Gastrocnemius medialis (tissue), 4 donors: ENCODE measurements at regions not wholly inside any gene's neighbourhood (a gene's known extent, or its start where the extent isn't known, plus 50 kb on each side); places are given as distances from the start of the nearest gene placed in this dataset.

Experiments used
- ATAC-seq, 2 donors: fragments of 150-250 bp; one replicate each; pipeline ENCODE4 v1.9.1; 2016
- DNase-seq, 2 donors: peaks; one replicate each; pipeline ENCODE4 v3.0.0-alpha.2; 2019
- H3K27ac ChIP-seq, 4 donors: fragments of 200-600 bp; sonication (generic); 1 replicate in 1 of 4; 2 replicates in 3 of 4; pipeline ENCODE4 v1.5.1; 2016 to 2018; ENCODE audit warnings: mild to moderate bottlenecking in 2 of 4, moderate library complexity in 1 of 4
- H3K27me3 ChIP-seq, 3 donors: fragments of 200-600 bp; sonication (generic) in 2 of 3; 1 replicate in 1 of 3; 2 replicates in 2 of 3; pipeline versions ENCODE4 v1.5.1 to v1.6.0; 2016 to 2019; ENCODE audit warnings: mild to moderate bottlenecking in 1 of 3, moderate library complexity in 1 of 3
- H3K36me3 ChIP-seq, 2 donors: fragments of 200-600 bp; sonication (generic) in 1 of 2; one replicate each; pipeline ENCODE4 v1.5.1; 2017 to 2018
- H3K4me1 ChIP-seq, 2 donors: fragments of 200-600 bp; sonication (generic) in 1 of 2; one replicate each; pipeline ENCODE4 v1.5.1; 2016 to 2017; ENCODE audit warnings: mild to moderate bottlenecking in 2 of 2
- H3K4me3 ChIP-seq, 4 donors: fragments of 200-600 bp; sonication (generic) in 3 of 4; 1 replicate in 1 of 4; 2 replicates in 3 of 4; pipeline ENCODE4 v1.5.1; 2016 to 2019; ENCODE audit warnings: mild to moderate bottlenecking in 2 of 4
- H3K9me3 ChIP-seq, 3 donors: fragments of 200-600 bp; sonication (generic) in 2 of 3; 1 replicate in 1 of 3; 2 replicates in 2 of 3; pipeline ENCODE4 v1.5.1; 2016 to 2019
- POLR2A ChIP-seq, 2 donors: fragments of 450-650 bp; IDR thresholded peaks; one replicate each; pipeline ENCODE4 v1.6.1; 2017; ENCODE audit warnings: antibody characterized with exemption in 2 of 2, mild to moderate bottlenecking in 2 of 2, moderate library complexity in 2 of 2
- in situ Hi-C, 4 donors: fragments of 200-750 bp; cut with MboI; loops; one replicate each; pipeline versions ENCODE4 v1.15.0 to v1.8.0; 2017; ENCODE audit warnings: low sequenced_read_pairs in 4 of 4
- intact Hi-C: fragments of 100-400 bp; cut with DNase I; formaldehyde crosslinking; loops from one replicate; pipeline ENCODE4 v1.15.1; 2023; ENCODE audit warnings: low total_unique reads
- TF ChIP-seq, protein P1 (sequence below), 5 experiments: fragments of 450-650 bp in 3 of 5; fragments of 200-600 bp in 2 of 5; sonication (generic) in 2 of 5; IDR thresholded peaks in 4 of 5; conservative IDR thresholded peaks in 1 of 5; 1 replicate in 4 of 5; 2 replicates in 1 of 5; pipeline ENCODE4 v1.5.1; 2016 to 2019; ENCODE audit warnings: antibody characterized with exemption in 5 of 5, mild to moderate bottlenecking in 3 of 5, moderate library complexity in 3 of 5

DNA sequence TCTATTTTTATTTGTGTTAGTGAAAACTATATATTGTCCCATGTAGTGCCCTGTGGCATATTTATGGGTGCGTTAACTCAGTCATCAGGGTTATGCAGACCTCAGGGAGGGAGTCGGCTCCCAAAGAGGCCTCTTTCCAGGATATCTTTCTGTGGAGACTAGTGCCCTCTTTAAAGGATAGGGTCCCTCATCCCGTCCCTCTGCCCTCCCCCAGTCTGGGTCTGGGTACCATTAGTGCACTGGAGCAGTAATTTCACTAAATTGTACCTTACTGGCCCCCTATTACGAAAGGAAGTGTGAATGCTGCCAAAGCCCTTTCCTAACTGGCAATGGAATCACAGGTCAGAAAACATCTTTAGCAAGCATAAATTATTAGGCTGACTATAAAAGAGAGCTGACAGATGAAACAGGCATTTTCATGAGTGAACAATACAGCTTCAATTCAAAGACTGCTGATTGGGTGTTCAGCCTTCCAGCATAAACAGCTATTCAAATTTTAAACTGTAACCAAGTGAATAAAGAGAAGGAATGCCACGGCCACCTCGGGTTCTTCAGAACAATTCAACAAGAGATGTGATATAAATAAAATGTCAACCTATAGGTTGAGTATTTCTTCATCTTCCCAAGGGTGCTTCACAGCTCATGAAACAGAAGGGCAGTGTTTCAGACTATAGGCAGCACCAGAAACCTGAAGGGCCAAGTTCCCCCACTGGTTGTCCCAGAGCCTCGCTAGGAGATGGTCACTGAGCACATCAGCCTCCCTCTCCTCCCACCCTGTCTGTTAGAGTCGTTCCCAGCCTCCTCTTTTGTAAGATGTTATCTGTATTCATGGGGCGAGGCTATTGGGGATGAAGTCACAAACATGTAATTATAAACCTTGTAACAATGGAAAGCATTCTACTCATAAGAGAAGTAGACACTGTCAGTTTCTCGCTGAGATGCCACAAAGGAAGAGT is 318.7 kb downstream of the TMEM161B start:
- intact Hi-C loops (no loop called here), in situ Hi-C loops (no loop called here)
- TF ChIP-seq, protein P1, sequence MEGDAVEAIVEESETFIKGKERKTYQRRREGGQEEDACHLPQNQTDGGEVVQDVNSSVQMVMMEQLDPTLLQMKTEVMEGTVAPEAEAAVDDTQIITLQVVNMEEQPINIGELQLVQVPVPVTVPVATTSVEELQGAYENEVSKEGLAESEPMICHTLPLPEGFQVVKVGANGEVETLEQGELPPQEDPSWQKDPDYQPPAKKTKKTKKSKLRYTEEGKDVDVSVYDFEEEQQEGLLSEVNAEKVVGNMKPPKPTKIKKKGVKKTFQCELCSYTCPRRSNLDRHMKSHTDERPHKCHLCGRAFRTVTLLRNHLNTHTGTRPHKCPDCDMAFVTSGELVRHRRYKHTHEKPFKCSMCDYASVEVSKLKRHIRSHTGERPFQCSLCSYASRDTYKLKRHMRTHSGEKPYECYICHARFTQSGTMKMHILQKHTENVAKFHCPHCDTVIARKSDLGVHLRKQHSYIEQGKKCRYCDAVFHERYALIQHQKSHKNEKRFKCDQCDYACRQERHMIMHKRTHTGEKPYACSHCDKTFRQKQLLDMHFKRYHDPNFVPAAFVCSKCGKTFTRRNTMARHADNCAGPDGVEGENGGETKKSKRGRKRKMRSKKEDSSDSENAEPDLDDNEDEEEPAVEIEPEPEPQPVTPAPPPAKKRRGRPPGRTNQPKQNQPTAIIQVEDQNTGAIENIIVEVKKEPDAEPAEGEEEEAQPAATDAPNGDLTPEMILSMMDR (IDR thresholded peaks at IDR 0.05 in 4 of 5, conservative IDR thresholded peaks at IDR 0.05 in 1 of 5): no peak
- no peak for TF ChIP-seq POLR2A (IDR thresholded peaks at IDR 0.05)
- DNase-seq (no peak), ATAC-seq (no peak)
- H3K9me3 ChIP-seq: no peaks in the 10 kb centered on the region
- H3K4me1 ChIP-seq: no peaks in the 10 kb centered on the region
- H3K27me3 ChIP-seq: no peaks in the 10 kb centered on the region
- H3K27ac ChIP-seq: no peak overlapping the region
- H3K36me3 ChIP-seq: no peaks in the 10 kb centered on the region
- H3K4me3 ChIP-seq: no peak overlapping the region

DNA sequence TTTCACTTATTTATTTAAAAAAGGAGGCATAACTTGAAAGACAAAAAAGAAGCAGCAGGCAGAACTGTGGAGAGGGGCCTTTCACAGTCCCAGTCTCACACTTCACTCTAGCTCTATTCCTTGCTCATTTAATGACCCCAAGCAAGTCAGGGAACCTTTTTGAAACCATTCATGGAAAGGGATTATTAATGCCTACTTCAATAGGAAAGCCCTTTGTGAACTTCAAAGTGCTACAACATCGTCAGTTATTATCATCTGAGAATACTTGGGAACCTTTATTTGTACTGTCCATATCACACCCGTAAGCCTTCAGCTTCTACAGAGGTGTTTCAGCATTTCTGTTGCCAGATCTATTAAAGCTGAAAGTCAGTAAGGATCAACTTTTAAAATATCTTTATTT is 320.2 kb downstream of the TMEM161B start:
- no peaks in the 10 kb centered on the region for H3K36me3 ChIP-seq
- no peaks in the 10 kb centered on the region for H3K9me3 ChIP-seq
- ATAC-seq (no peak), DNase-seq (no peak)
- no peak for TF ChIP-seq POLR2A (IDR thresholded peaks at IDR 0.05)
- TF ChIP-seq, protein P1 (IDR thresholded peaks at IDR 0.05 in 4 of 5, conservative IDR thresholded peaks at IDR 0.05 in 1 of 5): no peak
- no peak overlapping the region for H3K4me3 ChIP-seq
- H3K4me1 ChIP-seq: no peaks in the 10 kb centered on the region
- H3K27me3 ChIP-seq: no peaks in the 10 kb centered on the region
- intact Hi-C loops (no loop called here), in situ Hi-C loops (no loop called here)
- no peak overlapping the region for H3K27ac ChIP-seq

DNA sequence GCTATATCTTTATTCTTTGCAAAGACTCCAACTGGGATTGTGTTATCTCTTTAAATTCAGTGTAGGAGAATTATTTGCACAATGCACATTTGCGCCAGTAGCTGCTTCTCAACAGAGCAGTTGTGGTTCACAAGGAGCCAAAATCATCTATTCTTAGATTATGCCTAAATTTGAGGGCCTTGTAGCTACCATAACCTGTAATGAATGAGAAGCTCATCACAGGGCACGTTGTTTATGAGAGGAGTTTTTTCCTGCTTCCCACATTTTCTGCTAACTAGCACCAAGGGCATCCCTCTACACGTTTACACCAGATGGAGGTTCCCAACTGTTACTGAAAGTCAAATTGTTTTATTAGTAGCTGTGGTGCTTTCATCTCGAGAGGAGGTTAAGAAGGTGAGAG is 322.4 kb downstream of the TMEM161B start:
- no peaks in the 10 kb centered on the region for H3K27me3 ChIP-seq
- no peak for ATAC-seq
- H3K9me3 ChIP-seq: no peaks in the 10 kb centered on the region
- no peaks in the 10 kb centered on the region for H3K4me1 ChIP-seq
- in situ Hi-C loops: no loop called here
- DNase-seq: no peak
- no peaks in the 10 kb centered on the region for H3K36me3 ChIP-seq
- H3K4me3 ChIP-seq: no peak overlapping the region
- no peak overlapping the region for H3K27ac ChIP-seq
- TF ChIP-seq, protein P1 (IDR thresholded peaks at IDR 0.05 in 4 of 5, conservative IDR thresholded peaks at IDR 0.05 in 1 of 5): no peak
- no peak for TF ChIP-seq POLR2A (IDR thresholded peaks at IDR 0.05)
- intact Hi-C loops: no loop called here

DNA sequence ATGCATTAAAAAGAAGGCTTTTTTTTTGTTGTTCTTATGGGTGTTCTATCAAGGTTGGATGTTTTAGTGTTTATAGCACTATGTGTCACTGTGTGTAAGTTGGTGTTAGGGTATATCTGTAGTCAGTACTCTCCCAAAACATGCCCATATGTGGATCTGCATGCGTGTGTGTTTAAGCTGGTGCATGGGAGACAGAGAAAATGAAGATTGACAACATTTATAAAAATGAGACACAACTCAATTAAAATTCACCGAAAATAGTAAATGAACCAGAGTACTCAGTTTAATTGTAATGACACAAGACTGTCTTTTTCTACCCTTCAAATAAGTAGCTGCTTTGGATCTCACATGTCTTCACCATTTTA is 323.4 kb downstream of the TMEM161B start:
- no peak for TF ChIP-seq POLR2A (IDR thresholded peaks at IDR 0.05)
- TF ChIP-seq, protein P1 (IDR thresholded peaks at IDR 0.05 in 4 of 5, conservative IDR thresholded peaks at IDR 0.05 in 1 of 5): no peak
- in situ Hi-C loops: no loop called here
- no peak for ATAC-seq
- intact Hi-C loops: no loop called here
- no peak for DNase-seq
- Histone ChIP-seq H3K4me3 (no peak overlapping the region), H3K36me3 (no peaks in the 10 kb centered on the region), H3K4me1 (no peaks in the 10 kb centered on the region), H3K9me3 (no peaks in the 10 kb centered on the region), H3K27ac (no peak overlapping the region), H3K27me3 (no peaks in the 10 kb centered on the region)
